ENCODE measurements at regions not wholly inside any gene's neighbourhood (a gene's known extent, or its start where the extent isn't known, plus 50 kb on each side); places are given as distances from the start of the nearest gene placed in this dataset.
A peak's percentile ranks its signal among the peaks of the same experiment; 100 is the strongest.

DNA sequence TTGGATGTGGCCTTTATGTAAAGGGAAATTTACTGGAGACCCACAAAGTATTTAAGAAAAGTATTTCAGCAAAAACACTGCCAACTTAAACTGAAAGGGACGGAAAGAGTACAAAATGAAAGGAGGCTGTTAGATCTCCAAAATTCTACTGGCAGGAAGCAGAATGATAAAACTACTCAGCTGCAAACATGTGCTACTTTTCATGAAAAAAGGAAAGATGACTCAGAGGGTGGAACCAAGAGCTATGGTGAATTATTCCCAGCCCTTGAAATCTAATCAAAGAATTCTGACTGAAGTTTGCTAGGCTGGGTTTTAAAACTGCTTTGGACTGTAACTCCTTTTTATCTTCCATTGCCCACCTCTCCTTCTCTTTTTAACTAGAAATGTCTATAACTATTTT is 58.6 kb upstream of the ZBED3 start:
- DNase-seq (no peak), ATAC-seq (ENCODE audit: insufficient read depth, low FRiP score) (no peak)
- TF ChIP-seq, protein P1, sequence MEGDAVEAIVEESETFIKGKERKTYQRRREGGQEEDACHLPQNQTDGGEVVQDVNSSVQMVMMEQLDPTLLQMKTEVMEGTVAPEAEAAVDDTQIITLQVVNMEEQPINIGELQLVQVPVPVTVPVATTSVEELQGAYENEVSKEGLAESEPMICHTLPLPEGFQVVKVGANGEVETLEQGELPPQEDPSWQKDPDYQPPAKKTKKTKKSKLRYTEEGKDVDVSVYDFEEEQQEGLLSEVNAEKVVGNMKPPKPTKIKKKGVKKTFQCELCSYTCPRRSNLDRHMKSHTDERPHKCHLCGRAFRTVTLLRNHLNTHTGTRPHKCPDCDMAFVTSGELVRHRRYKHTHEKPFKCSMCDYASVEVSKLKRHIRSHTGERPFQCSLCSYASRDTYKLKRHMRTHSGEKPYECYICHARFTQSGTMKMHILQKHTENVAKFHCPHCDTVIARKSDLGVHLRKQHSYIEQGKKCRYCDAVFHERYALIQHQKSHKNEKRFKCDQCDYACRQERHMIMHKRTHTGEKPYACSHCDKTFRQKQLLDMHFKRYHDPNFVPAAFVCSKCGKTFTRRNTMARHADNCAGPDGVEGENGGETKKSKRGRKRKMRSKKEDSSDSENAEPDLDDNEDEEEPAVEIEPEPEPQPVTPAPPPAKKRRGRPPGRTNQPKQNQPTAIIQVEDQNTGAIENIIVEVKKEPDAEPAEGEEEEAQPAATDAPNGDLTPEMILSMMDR (IDR thresholded peaks at IDR 0.05; ENCODE audit: control extremely low read depth, extremely low read depth): no peak
- peaks cover 0 to 4% (median 0%) of the 10 kb centered on the region in 5 donors for H3K4me1 ChIP-seq (ENCODE audit: control insufficient read depth in 5 of 5, insufficient read depth in 5 of 5, low read length in 5 of 5)
- H3K9ac ChIP-seq (ENCODE audit: insufficient read depth in 1 of 2, low read length in 2 of 2): no peak overlapping the region
- H3K27ac ChIP-seq (ENCODE audit: low read depth in 1 of 2, low read length in 1 of 2): no peak overlapping the region
- no peak overlapping the region for H3K4me3 ChIP-seq
- WGBS, 2 donors: 71 to 76% methylated on average over 1 of the region's 1 CpG
- no peaks in the 10 kb centered on the region for H3K27me3 ChIP-seq (ENCODE audit: control insufficient read depth in 3 of 3, insufficient read depth in 3 of 3, low read length in 2 of 3)
- no peaks in the 10 kb centered on the region for H3K9me3 ChIP-seq (ENCODE audit: control insufficient read depth in 4 of 4, insufficient read depth in 3 of 4, low read length in 3 of 4)
- H3K36me3 ChIP-seq (ENCODE audit: control insufficient read depth in 4 of 4, insufficient read depth in 4 of 4, low read length in 4 of 4): no peaks in the 10 kb centered on the region

DNA sequence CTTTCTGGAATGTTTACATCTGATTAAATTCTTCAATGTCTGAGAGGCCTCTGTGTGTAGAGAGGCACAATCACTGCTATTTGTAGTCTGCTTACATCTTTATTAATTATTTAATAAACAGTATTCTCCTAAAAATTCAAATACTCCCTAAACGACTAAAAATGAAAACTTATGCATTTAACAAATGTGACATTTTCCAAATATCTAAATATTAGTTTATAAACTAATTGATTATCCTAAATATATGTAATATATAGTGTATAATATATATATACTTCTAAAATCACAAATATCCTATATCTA is 57.7 kb upstream of the ZBED3 start:
- ATAC-seq (ENCODE audit: insufficient read depth, low FRiP score): no peak
- H3K9ac ChIP-seq (ENCODE audit: insufficient read depth in 1 of 2, low read length in 2 of 2): no peak overlapping the region
- TF ChIP-seq, protein P1 (IDR thresholded peaks at IDR 0.05; ENCODE audit: control extremely low read depth, extremely low read depth): no peak

GRCh38 chr5:77143998-77144836 is 57.1 kb upstream of the ZBED3 start:
- 48 to 57% methylated on average over 14 of the region's 14 CpGs for whole genome bisulfite sequencing, 2 donors
- ATAC-seq (ENCODE audit: insufficient read depth, low FRiP score): peak; percentile 83
- H3K9me3 ChIP-seq (ENCODE audit: control insufficient read depth in 4 of 4, insufficient read depth in 3 of 4, low read length in 3 of 4): no peaks in the 10 kb centered on the region

More for the DNA sequence above, 57.7 kb upstream of the ZBED3 start:
- no peak for DNase-seq
- Histone ChIP-seq H3K27ac (ENCODE audit: low read depth in 1 of 2, low read length in 1 of 2) (no peak overlapping the region), H3K27me3 (ENCODE audit: control insufficient read depth in 3 of 3, insufficient read depth in 3 of 3, low read length in 2 of 3) (no peaks in the 10 kb centered on the region), H3K9me3 (ENCODE audit: control insufficient read depth in 4 of 4, insufficient read depth in 3 of 4, low read length in 3 of 4) (no peaks in the 10 kb centered on the region), H3K4me1 (ENCODE audit: control insufficient read depth in 5 of 5, insufficient read depth in 5 of 5, low read length in 5 of 5) (peaks cover 0 to 4% (median 0%) of the 10 kb centered on the region in 5 donors), H3K36me3 (ENCODE audit: control insufficient read depth in 4 of 4, insufficient read depth in 4 of 4, low read length in 4 of 4) (no peaks in the 10 kb centered on the region), H3K4me3 (no peak overlapping the region)
- 69 to 82% methylated on average over 1 of the region's 1 CpG for WGBS, 2 donors

More at GRCh38 chr5:77143998-77144836, 57.1 kb upstream of the ZBED3 start:
- Histone ChIP-seq H3K4me3 (no peak overlapping the region), H3K27ac (ENCODE audit: low read depth in 1 of 2, low read length in 1 of 2) (no peak overlapping the region), H3K4me1 (ENCODE audit: control insufficient read depth in 5 of 5, insufficient read depth in 5 of 5, low read length in 5 of 5) (peaks cover 0 to 4% (median 0%) of the 10 kb centered on the region in 5 donors), H3K9ac (ENCODE audit: insufficient read depth in 1 of 2, low read length in 2 of 2) (no peak overlapping the region), H3K36me3 (ENCODE audit: control insufficient read depth in 4 of 4, insufficient read depth in 4 of 4, low read length in 4 of 4) (no peaks in the 10 kb centered on the region), H3K27me3 (ENCODE audit: control insufficient read depth in 3 of 3, insufficient read depth in 3 of 3, low read length in 2 of 3) (no peaks in the 10 kb centered on the region)
- peak; percentile 76 to 90 (median 81) for DNase-seq
- TF ChIP-seq, protein P1 (IDR thresholded peaks at IDR 0.05; ENCODE audit: control extremely low read depth, extremely low read depth): peak; percentile 78
